BE2C (cell line): ENCODE measurements at regions not wholly inside any gene's neighbourhood (a gene's known extent, or its start where the extent isn't known, plus 50 kb on each side); places are given as distances from the start of the nearest gene placed in this dataset.
"Not testable (repeated sequence)": the region's sequence is repeated elsewhere in the genome, so short reads cannot be mapped to it uniquely, and the experiment has no call there.

Experiments
- DNase-seq: peaks from one replicate; pipeline ENCODE4 v3.0.0-alpha.2; 2020
- H3K27me3 ChIP-seq: fragments of 250-450 bp; sonication (Bioruptor Pico); 2 replicates; pipeline ENCODE4 v1.5.1; 2020; ENCODE audit warnings: mild to moderate bottlenecking
- H3K36me3 ChIP-seq: fragments of 250-450 bp; sonication (Bioruptor Pico); 2 replicates; pipeline ENCODE4 v1.5.1; 2020; ENCODE audit warnings: mild to moderate bottlenecking
- H3K4me1 ChIP-seq: fragments of 250-450 bp; sonication (Bioruptor Pico); 2 replicates; pipeline ENCODE4 v1.5.1; 2020
- H3K4me3 ChIP-seq: 2 replicates; pipeline ENCODE4 v1.5.1; 2011; ENCODE audit warnings: low read depth, low read length
- H3K9me3 ChIP-seq: fragments of 250-450 bp; sonication (Bioruptor Pico); 2 replicates; pipeline ENCODE4 v1.5.1; 2020
- TF ChIP-seq, protein P1 (sequence below): IDR thresholded peaks from 2 replicates; pipeline ENCODE4 v1.5.1; 2012; ENCODE audit warnings: mild to moderate bottlenecking, low read depth, low read length

DNA sequence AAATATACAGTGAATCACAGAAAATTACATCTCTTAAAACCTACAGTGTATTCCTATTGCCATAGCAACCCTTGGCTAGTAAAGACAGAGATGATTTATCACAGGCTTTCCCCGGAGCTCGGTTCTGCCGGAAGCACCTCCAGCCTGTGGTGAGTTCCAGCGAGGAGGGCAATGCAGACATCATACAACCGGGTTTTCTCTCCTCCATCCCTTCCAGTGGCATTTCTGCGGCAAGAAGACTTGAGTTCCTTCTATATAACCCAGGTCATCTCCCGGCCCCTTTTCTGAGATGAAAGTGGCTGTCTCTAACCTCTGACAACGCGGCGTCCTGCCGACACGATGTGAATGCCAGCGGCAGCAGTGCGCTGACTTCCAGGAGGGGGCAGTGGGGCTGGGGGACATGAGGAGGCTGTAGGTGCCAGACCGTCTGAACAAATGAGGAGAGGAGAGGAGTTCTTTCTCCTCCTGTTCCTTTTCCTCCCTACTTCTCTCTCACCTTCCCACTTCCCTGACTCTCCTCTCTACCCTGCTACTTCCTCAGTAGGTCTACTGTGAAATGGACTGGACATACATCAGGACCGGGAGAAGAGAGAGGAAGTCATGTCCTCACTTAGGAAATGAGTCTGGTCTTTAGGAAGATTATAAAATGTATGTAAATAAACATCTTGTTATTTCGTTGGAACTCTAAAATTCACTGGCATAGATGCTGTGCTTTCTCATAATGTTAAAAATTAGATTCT is 68.6 kb upstream of the MAX start:
- TF ChIP-seq, protein P1, sequence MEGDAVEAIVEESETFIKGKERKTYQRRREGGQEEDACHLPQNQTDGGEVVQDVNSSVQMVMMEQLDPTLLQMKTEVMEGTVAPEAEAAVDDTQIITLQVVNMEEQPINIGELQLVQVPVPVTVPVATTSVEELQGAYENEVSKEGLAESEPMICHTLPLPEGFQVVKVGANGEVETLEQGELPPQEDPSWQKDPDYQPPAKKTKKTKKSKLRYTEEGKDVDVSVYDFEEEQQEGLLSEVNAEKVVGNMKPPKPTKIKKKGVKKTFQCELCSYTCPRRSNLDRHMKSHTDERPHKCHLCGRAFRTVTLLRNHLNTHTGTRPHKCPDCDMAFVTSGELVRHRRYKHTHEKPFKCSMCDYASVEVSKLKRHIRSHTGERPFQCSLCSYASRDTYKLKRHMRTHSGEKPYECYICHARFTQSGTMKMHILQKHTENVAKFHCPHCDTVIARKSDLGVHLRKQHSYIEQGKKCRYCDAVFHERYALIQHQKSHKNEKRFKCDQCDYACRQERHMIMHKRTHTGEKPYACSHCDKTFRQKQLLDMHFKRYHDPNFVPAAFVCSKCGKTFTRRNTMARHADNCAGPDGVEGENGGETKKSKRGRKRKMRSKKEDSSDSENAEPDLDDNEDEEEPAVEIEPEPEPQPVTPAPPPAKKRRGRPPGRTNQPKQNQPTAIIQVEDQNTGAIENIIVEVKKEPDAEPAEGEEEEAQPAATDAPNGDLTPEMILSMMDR = peak; percentile 70
- Histone ChIP-seq H3K4me3 (peak overlapping the region; percentile 59), H3K36me3 (no peaks in the 10 kb centered on the region), H3K27me3 (no peaks in the 10 kb centered on the region), H3K9me3 (no peaks in the 10 kb centered on the region), H3K4me1 (no peaks in the 10 kb centered on the region)
- DNase-seq = peak; percentile 69

DNA sequence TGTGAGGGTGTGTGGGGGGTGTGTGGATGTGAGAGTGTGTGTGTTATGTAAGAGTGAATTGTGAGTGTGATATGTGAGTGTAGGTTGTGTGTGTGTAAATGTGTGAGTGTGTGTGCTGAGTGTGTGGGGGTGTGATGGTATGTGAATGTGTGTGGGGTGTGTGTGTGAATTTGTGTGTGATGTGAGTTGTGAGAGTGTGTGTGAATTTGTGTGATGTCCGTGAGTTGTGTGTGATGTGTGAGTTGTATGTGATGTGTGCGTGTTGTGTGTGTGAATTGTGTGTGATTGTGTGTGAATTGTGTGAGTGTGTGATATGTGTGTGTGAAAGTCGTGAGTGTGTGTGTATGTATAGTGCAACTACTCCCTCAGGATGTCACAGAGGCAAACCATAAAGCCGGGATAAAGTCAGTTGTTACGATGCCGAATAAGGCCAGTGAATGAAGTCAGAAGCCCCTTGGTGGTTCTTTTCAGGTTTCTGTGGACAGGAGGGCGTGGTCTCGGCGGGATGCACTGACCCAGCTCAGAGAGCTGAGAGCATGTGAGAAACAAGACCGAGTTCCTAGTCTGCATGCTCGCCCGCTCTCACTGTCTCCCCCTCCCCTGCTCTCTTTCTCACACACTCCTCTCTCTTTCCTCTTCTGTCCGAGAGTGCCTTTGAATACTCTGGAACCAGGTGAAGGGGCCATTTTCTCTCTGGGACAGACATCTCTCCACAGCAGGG is 71.8 kb upstream of the MAX start:
- H3K27me3 ChIP-seq = no peaks in the 10 kb centered on the region
- no peaks in the 10 kb centered on the region for H3K4me1 ChIP-seq
- no peak for DNase-seq
- no peaks in the 10 kb centered on the region for H3K36me3 ChIP-seq
- H3K4me3 ChIP-seq = no peak overlapping the region
- TF ChIP-seq, protein P1 = no peak
- H3K9me3 ChIP-seq = no peaks in the 10 kb centered on the region

DNA sequence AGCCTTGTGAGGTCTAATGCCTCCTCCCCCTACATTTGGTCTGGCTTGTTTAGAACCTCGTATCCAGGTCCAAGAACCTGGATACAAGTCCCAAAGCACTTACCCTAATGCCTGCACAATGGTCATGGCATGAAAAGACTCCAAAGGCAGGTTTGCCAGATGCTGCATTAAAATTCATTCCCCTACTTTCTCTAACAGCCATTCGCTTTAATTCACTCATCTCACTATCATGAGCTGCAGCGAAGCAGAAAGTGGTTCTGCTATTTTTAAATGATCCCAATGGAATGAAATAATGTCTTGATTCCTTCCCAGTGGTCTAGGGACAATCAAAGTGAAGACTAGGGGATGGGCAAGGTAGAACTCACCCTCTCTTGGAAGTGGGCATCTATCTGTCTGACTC is 72.5 kb upstream of the MAX start:
- DNase-seq = no peak
- Histone ChIP-seq H3K27me3 (no peaks in the 10 kb centered on the region), H3K4me1 (peaks cover 3% of the 10 kb centered on the region), H3K36me3 (no peaks in the 10 kb centered on the region), H3K4me3 (no peak overlapping the region), H3K9me3 (no peaks in the 10 kb centered on the region)
- TF ChIP-seq, protein P1 = no peak

DNA sequence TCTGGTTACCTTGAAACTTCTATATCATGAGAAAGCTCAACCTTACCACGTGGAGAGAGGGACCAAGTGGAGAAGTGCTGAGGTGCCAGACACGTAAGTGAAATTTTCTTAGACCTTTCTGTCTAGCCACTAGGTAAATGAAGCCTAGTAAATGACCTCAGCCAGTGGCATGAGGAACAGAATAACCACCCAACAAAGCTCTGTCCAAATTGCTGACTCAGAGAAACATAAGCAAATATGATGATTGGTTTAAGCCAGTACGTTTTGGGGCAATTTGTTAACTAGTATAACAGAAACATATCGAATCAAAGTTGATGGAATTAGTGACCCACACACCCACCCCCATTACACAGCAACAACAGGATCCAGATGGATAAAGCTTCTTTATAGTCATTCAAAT is 75.2 kb upstream of the MAX start:
- H3K27me3 ChIP-seq = no peaks in the 10 kb centered on the region
- H3K4me1 ChIP-seq = peaks cover 7% of the 10 kb centered on the region
- no peak overlapping the region for H3K4me3 ChIP-seq
- TF ChIP-seq, protein P1 = no peak
- H3K9me3 ChIP-seq = no peaks in the 10 kb centered on the region
- DNase-seq = no peak
- no peaks in the 10 kb centered on the region for H3K36me3 ChIP-seq

DNA sequence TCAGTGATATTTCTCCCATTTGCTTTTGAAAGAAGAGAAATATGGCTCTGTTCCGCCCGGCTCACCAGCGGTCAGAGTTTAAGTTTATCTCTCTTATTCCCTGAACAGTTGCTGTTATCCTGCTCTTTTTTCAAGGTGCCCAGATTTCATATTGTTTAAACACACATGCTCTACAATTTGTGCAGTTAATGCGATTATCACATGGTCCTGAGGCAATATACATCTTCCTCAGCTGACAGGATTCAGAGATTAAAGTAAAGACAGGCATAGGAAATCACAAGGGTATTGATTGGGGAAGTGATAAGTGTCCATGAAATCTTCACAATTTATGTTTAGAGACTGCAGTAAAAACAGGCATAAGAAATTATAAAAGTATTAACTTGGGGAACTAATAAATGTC is 76.9 kb upstream of the MAX start:
- H3K4me1 ChIP-seq, H3K4me3 ChIP-seq, H3K27me3 ChIP-seq, DNase-seq, H3K9me3 ChIP-seq, H3K36me3 ChIP-seq: not testable (repeated sequence)

DNA sequence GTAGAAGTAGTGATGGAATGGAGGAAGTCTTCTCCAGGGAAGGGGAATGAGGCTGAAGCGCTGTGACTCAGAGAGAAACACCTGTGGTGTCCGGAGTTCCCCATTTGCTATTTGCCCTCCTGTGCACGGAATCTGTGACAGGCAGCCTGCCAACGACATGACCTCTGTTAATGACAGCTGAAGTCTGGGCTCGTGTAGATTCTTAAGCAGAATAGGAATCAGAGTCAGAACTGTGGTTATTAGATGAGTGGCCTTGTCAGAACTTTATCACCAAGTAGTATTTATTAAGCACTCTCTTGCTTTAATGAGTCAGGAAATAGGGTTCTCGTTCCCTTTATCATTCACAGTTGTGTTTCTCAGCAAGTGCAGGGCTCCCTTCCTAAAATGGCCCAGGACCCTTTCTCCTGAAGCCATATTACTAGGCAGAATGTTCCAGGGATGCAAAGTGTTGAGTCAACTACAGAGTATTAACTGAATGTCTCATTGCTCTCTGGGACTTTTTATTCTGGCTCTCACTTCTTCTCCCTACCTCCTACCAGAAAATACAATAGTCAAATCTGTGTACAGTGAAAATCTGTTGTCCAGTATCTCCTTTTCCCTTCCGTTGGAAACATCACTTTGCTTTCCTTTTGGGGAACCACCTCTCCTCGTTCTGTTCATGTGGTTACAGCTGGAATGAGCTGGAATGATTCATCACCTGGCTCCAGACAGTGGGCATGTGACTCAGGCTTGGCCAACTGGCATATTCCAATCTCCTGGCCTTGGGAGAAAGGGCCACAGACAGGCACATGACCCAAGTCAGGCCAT is 77.8 kb upstream of the MAX start:
- Histone ChIP-seq H3K36me3 (no peaks in the 10 kb centered on the region), H3K27me3 (no peaks in the 10 kb centered on the region), H3K4me3 (no peak overlapping the region), H3K9me3 (no peaks in the 10 kb centered on the region), H3K4me1 (peaks cover 7% of the 10 kb centered on the region)
- TF ChIP-seq, protein P1 = no peak
- no peak for DNase-seq
